Keratinocyte (primary cell): ENCODE measurements at regions not wholly inside any gene's neighbourhood (a gene's known extent, or its start where the extent isn't known, plus 50 kb on each side); places are given as distances from the start of the nearest gene placed in this dataset.

ENCODE experiments used
- EZH2 ChIP-seq: IDR thresholded peaks from one replicate; pipeline ENCODE4 v1.6.1; 2012; ENCODE audit warnings: inconsistent platforms, mild to moderate bottlenecking, low read length, moderate library complexity
- TF ChIP-seq, protein P1 (sequence below), 3 experiments: IDR thresholded peaks in 1 of 3; conservative IDR thresholded peaks in 1 of 3; optimal IDR thresholded peaks in 1 of 3; 2 replicates in 2 of 3; 3 replicates in 1 of 3; pipeline versions ENCODE3 to v1.5.1; 2011; ENCODE audit warnings: low read length in 3 of 3, mild to moderate bottlenecking in 3 of 3, moderate library complexity in 2 of 3, control low read depth in 1 of 3, inconsistent platforms in 1 of 3; ENCODE audit not compliant: insufficient read depth in 2 of 3; ENCODE audit errors: extremely low read depth in 1 of 3

DNA sequence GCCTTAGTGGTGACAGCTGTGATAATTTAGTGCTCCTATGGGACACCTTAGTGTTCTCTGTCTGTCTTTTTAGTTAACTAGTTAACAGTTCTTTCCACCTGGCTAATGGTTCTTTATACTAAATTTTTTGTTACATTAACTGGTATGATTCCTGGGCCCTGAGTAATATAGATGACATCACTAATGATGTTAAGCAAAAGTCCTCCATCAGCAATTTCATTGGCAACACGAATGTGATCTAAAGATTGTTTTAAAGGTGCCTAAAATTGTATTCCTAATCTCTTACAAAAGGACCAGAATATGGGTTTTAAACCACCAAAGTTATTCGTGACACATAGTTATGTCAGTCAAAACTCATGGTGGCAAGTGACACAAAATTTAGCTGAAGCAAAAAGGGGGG, 235.3 kb downstream of the TENT4A start:
- TF ChIP-seq, protein P1, sequence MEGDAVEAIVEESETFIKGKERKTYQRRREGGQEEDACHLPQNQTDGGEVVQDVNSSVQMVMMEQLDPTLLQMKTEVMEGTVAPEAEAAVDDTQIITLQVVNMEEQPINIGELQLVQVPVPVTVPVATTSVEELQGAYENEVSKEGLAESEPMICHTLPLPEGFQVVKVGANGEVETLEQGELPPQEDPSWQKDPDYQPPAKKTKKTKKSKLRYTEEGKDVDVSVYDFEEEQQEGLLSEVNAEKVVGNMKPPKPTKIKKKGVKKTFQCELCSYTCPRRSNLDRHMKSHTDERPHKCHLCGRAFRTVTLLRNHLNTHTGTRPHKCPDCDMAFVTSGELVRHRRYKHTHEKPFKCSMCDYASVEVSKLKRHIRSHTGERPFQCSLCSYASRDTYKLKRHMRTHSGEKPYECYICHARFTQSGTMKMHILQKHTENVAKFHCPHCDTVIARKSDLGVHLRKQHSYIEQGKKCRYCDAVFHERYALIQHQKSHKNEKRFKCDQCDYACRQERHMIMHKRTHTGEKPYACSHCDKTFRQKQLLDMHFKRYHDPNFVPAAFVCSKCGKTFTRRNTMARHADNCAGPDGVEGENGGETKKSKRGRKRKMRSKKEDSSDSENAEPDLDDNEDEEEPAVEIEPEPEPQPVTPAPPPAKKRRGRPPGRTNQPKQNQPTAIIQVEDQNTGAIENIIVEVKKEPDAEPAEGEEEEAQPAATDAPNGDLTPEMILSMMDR (optimal IDR thresholded peaks at IDR 0.05 in 1 of 3, IDR thresholded peaks at IDR 0.05 in 1 of 3, conservative IDR thresholded peaks at IDR 0.05 in 1 of 3; ENCODE audit: extremely low read depth in 1 of 3, insufficient read depth in 2 of 3, low read length in 3 of 3): no peak
- TF ChIP-seq EZH2: no peak
